NCI-H1436 treated with DMSO at 0.1 percent for 48 hours (cell line): ENCODE measurements at regions not wholly inside any gene's neighbourhood (a gene's known extent, or its start where the extent isn't known, plus 50 kb on each side); places are given as distances from the start of the nearest gene placed in this dataset.

Experiments used
- DNase-seq: peaks from one replicate; lab custom pipeline; 2025; lab: John Stamatoyannopoulos, UW

DNA sequence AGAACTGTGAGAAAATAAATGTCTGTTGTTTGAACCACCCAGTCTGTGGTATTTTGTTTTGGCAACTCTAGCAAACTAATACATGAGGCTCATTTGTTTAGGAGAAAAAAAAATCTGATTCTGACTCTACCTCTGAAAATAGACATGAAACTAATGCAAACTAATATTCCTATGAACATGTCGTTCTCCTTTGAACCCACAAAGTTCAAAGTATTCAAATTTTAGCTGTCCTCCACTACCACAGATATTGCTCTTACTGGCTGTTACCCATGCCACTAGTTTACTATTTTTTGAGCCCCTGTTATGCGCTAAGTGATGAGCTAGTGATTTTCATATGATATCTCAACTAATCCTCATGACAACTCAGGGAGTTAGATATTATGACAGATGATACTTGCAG lies 58.8 kb upstream of the ZNF804B start:
- no peak for DNase-seq

DNA sequence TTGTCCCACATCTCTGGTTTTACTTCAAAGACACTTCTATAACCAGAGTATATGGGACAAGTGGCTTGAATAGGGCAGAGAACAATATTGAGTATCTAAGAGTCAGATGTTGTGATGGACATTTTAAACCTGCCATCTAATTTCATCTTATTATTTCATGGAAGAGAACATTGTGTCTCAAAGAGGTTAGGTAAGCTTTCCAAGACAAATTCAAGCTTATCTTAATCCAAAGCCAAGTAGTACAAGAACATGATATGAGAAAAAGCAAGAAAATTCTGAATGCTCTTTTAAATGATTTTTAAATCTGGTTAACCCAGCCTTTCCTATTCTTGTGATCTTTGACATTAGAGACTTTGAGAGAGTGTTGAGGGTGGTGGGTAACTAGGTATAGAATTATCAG lies 65.3 kb upstream of the ZNF804B start:
- DNase-seq: no peak

DNA sequence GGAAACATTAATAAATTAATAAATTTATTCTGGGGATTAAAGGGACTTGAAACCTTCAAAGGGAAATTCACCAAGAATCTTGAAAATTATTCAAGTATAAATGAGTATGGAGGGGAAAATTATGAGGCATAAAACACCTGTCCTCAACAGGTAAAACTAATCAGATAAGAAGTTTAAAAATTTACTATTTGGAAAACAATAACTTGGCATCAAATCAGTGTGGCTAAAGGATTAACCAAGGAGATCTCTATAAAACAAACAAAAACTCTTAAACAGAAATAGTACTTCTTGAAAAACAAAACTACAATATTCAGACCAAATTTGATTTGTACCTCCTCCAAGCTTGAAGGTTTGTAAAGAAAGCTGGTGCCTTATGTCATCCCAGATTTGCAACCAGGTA lies 66.4 kb upstream of the ZNF804B start:
- no peak for DNase-seq

DNA sequence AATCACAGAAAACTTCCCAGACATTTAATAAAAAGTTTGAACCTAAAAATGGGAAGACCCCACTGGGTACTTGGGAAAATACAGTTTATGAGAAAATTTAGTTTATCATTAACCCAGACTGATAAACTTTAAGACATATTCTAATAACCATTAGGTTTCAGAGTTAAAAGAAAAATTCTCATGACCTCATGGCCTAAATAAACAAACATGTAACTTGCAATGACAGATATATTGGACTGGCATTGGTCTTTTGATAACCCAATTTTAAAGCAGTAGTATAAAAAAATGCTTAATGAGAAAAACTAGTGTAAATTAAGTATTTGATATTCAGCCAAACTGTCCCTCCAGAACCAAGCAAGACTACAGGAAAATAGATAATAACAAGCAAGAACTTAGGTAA lies 67.0 kb upstream of the ZNF804B start:
- DNase-seq: no peak

DNA sequence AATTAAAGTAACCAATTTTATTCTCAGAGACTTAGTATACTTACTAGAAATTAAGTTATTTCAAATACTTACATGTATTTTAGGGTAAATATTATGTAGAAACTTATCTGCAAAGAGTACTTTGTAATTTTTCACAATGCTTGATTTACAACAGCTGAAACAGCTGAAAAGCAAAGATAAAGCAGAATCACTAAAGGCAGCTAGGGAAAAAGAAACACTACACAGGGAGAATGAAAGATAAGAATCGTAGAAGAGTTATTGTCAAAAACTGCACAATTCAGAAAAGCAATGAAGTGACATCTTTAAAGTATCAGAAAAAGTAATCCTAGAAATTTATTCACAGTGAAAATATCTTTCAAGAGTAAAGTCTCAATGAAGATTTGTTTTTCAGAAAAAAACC lies 69.7 kb upstream of the ZNF804B start:
- no peak for DNase-seq

DNA sequence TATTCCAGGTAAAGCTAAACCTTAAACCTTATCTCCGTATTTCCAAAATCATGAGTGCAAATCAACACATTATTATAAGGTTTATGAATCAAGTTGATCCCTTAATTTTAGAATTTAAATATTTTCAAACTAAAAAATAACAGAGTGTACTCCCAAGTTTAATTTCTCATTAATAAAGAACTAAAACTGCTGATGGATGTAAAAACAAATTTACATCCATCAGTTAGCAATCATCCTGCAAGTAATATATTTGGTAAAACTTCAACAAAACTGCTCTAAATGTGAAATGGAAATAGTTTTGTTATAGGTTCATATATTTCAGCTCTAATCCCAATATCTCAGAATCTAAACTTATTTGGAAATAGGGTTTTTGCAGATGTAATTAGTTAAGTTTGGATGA lies 71.3 kb upstream of the ZNF804B start:
- no peak for DNase-seq

DNA sequence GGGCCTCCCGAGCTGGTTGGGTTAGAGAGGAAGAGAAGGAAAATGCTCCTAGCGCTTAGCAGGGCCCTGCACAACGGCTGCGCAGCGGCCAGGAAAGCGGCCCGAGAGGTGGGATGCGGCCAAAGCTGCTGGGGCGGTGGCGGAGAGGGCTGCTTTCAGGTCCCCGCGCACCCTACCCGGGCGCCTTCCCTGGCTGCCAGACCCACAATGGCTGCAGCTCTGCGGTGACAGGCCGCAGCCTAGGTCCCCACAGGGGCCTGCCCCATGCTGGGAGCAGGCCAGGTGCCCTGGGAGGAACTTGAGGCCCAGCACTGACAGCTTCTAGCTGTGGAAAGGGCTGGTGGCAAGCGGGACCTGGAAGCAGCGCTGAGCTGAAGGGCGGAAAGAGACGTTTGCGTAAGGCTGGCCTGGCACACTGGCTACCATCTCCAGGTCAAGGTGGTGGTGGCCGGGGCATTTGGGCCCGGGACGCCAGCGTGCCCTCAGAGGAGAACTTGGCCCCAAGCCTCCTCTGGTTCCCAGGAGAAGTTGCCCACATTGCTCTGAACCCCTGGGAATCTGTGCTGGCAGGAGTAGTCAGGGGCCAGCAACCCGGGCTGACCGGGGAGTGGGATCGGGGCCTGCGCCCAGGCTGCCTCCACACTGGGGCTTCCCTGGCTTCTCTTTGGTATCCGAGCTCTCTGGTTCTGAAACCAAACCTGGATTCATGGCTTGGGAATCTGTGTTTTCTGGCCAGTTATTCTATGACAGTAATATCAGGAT lies 72.9 kb upstream of the ZNF804B start:
- DNase-seq: no peak

DNA sequence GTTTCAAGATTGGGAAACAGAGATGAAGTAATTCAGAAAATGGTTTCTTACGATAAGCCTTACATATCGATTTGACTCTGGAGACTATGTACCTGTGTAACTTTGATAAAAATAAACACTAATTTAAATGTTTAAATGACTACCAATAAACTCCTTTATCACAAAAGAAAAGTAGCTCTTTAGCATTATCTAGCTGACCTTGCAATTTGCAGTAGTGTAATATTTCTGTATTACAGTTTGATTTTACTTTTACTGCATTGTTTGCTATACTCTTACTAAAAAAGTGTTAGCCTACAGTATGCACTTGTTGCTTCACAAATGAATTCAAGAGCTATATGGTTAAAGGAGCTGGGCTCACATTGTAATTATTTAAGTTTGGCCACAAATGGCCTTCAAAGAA lies 77.8 kb upstream of the ZNF804B start:
- DNase-seq: no peak

DNA sequence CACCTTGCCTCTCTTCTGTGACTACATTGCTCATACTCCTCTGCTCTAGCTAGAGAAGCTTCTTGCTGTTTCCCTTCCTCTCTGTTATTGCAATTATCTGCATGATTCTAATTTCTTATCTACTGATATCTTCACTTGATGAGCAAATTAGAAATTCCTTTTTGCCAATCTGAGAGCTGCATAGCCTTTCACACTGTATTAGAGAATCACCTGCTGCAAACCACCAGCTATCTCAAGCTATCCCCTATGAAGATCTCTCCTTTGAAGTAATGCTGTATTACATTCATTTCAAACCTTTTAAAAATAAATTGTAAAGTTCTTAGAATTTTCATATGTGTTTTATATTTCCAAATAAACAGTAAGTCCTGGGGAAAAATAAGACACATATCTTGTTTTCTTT lies 89.0 kb upstream of the ZNF804B start:
- DNase-seq: no peak

DNA sequence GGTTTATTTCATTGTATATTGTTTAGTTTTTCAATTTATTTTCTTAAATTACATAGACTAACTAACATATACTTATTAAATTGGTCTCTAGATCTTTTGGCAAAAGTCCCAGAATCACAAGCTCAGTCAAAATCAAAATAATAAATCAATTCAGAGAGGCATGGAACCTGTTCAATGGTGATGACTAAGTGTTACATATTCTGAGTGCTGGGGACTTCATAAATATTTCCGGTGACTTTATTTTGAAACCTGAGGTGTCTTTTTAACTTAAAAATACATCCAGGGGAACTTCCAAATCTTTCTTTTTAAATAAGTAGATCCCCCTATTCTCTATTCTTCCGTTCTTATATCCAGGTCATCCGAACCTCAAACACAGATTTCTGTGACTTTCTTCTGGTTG lies 89.6 kb upstream of the ZNF804B start:
- no peak for DNase-seq

DNA sequence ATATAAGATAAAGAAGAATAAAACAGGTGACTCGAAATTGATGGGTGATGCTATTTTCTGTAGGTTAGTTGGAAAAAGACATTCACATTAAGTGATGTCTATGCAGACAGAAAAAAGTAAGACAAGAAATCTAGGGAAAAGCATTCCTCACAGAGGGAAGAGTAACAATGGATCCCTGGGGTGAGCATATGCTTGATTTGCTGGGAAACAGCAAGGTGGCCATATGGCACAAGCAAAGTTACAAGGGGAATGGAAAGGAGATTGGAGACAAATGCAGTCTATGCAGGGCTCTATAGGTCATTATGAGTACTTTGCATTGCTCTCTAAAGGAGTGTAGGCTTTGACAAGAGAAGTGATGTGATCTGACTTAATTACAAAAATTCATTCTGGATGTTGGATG lies 90.9 kb upstream of the ZNF804B start:
- DNase-seq: no peak

DNA sequence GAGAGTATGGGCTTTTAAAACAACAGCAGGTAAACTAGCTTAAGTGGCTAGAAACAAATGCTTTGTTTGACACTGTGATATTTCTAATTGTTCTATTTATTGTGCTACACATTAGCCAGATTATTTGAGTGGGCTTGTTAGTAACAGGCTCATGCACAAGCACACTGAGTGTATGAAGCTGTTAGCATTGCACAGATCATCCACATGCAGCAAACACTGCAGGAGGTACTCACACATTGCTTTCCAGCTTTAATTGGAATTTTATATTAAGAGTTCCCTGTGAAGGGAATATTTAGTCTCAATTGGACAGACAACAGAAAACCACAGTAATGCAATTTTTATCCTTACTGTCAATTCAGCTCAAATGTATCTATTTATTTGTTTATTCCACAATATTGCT lies 92.9 kb upstream of the ZNF804B start:
- DNase-seq: no peak

DNA sequence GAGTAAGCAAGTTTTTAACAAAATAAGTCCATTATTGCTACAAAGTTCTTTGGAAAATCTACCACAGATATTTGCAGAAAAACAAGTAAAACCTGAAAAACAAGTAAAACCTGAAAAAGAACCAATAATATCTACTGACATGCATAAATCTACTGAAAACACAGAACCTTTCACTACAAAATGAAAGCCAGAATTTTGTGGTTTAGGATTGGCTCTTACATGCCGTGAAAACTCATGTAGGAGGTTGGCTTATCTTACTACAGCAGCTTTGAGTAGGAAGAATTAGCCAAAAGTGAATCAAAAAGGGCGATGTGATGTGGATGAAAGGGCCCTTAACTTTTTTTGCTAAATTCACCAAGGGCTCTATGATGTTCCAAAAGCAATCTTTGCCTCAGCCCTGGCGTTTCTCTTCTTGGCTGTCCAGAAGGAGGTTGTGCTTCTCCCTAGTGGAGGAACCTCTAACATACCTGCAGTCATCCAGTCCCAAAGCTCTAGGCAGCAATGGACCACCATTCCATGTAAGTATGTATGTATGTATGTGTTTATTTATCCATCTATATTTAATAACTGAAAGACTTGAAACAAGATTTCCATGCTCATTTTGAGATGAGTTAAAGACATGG lies 93.5 kb upstream of the ZNF804B start:
- no peak for DNase-seq

DNA sequence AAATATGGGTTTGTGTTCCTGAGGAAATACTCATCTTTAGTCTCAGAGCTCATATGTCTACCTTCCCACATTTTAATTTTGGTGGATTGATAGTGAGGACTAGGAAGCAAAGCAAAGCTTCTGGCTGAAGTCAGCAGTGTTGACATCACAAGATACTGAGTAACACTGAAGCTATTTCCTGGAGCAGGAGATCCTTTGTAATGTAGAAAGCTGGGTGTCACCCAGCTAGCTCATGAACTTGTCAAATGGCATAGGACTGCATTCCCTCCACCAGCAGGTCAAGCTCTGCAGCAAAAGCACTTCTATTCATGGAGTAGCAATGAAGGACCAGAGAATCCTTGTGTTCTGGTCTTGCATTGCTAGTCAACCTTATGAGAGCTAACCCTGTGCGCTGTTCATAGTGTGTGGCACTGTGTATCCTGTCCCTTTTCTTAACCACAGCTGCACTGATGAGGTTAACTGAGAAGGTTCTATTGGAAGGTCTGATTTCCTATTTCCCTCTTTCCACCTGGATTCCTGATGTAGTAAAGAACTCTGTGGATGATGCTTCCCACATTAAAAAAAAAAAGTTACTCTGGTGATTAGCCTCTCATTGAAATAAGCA lies 94.8 kb upstream of the ZNF804B start:
- DNase-seq: no peak

DNA sequence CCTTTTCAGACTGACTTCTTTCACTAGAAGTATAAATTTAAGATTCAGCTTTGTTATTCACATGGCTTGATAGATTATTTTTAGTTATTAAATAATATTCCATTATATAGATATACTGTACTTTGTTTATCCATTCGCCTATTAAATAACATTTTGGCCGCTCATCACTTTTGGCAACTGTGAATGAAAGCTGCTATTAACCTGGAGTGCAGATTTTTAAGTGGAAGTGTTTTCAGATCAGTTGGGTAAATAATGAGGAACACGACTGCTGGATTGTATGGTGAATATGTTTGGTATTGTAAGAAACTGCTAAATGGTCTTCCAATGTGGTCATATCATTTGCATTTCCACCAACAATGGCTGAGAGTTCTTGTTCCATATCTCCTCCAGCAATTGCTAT lies 97.6 kb upstream of the ZNF804B start:
- no peak for DNase-seq

DNA sequence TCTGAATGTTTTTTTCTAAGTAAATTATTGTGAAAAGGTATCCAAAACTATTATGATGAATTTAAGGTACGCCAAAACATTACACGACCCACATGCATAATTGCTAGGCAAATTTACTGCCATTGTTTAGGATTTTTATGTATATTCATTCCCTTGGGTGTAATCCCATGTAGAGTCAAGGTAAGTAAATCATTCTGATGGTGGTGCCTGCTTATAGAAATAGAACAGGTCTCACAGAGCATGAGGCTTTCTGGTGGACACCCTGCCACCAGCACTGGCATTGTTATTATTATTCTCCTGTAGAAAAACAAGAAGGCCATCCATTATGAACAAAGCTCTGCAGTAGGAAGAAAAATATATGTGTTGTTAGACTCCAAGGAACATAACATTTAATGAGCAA lies 111.7 kb upstream of the ZNF804B start:
- DNase-seq: no peak

DNA sequence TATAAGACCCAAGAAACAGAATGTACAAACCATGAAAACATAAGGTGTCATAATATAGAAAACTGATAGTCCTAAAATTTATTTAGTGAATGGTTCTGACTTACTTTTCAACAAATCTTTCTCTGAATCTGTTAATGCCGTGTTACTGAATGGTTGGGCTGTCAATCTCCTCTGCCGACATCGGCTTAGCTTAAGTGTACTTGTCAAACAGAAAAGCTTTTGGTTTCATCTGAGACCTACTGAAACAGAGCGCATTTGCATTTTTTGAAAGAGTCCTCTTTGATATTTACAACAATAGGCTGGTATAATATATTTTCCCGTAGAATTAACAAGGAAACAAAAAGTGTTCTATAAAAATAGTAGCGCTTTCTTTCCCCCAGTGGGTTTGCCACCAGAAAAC lies 120.9 kb upstream of the ZNF804B start:
- DNase-seq: no peak

DNA sequence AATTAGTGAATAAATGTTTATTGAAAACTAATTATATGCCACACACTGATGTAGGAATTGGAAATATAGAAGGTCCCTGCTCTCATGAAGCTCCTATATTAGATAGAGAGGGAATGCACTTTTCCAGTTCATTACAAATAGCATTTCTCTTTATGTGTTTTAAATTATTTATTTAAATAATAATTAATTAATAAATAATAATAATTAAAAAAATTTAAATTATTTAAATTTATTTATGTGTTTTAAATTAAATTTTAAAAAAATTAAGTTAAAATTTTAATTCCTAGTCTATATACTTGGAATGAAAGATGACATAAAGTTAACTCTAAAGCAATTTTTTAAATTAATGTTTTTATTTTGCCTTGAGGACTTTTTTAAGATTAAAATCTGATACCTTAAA lies 121.7 kb upstream of the ZNF804B start:
- DNase-seq: no peak

DNA sequence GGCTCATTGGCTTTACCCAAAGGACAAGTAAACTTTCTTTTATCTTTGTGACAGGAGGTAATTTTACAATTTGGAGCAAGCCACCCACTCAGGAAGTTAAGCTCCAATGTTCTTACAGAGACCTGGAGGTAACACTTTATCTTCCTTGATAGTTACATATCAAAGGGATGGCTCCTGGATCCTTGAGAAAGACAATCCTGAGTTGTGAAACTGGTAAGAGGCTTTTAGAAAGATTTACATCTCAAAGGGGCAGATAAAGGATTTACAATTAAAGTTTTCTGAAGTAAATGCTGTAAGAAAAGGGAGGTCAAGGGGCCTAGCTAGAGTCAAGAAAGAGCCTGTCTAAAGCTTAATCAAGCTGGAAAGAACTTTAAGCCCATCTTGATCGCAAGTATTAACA lies 124.4 kb upstream of the ZNF804B start:
- no peak for DNase-seq

DNA sequence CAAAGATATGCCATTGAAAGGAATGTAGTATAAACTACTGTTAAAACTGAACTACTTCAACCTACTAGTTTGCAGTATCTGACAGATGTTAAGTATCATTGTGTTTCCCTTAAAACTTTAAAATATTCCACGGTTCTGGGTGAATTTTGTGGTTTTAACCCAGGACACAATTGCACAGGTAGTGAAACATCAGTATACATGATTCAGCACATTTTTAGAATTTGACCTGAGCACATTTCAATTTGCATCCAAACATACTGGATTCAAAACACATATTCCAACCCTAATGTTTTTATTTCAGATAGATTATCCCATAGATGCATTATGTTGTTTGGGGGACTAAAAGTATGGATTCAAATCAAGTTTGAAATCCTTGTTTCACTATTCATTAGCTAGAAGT lies 129.9 kb upstream of the ZNF804B start:
- DNase-seq: no peak

DNA sequence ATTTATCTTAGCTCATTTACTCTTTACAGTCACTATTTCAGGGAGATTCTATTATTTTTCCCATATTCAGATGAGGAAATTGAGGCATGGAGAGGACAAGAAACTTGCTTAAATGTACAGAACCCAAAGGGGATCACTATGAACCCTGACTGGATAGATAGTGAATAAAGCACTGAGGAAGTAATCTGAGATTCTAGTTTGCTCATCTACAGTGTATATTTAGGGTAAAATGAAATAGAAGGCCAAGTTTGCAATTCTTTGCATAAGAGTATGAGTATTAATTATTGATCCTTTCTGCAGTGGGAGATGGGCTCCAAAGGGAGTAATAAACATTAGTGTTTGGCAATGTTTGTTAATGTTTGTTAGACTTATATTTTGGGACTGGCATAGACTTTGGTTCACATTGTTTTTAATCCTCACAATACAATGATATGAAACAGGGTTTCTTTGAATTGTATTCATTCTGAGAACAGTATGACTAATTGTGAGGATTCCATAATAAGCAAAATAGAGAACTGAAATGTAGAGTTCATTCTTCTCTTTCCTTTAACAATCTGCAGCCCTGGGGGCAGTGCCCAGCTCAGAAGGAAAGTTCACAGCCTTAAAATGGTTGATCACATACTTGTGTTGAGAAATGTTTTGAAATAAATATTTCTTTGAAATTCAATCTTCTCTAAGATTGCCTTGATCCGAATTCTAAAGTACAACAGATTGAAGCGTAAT lies 131.0 kb upstream of the ZNF804B start:
- no peak for DNase-seq

DNA sequence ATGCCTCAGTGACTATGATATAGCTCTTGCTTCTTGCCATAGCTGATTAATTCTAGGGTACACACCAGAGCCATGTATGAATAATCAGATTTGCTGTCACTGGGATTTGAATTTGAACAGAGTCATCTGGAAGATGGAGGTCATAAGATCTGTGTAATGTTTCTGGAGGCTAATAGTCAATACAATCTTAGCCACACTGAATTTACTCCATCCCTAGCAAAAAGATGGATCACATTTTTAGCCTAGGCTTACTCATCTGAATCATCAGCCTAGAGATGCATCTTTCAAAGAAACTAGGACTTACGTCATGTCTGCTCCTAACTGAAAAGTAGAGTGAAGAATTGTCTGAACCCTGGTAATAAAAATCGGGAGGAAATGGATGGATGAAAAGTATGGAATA lies 142.3 kb upstream of the ZNF804B start:
- no peak for DNase-seq

DNA sequence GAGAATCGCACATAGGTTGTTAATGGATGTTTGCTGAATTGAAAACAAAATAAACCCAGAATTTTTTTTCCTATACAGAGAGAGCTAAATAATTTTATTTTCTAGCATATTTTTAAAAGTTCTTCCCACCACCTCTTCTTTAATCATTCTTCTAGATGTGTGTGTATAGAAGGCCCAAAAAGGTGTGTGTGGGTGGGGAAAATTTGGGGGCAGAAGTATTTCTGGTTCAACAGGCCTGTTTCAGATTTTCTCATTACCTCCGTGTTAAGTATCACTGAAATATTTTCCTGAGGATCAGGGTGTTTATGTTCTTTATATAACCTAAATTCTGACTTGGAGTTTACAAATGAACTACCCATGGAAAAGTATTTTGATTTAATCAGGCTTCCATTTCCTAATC lies 144.2 kb upstream of the ZNF804B start:
- no peak for DNase-seq
